NCI-H510A treated with DMSO at 0.1 percent for 48 hours (cell line): ENCODE measurements at regions not wholly inside any gene's neighbourhood (a gene's known extent, or its start where the extent isn't known, plus 50 kb on each side); places are given as distances from the start of the nearest gene placed in this dataset.

Experiments
- DNase-seq: peaks from one replicate; lab custom pipeline; 2025; lab: John Stamatoyannopoulos, UW

- no peak for DNase-seq
These were observed 65.1 kb upstream of the EPHA3 start for GRCh38 chr3:89042236-89042835.

- DNase-seq: no peak
These were observed 64.0 kb upstream of the EPHA3 start for GRCh38 chr3:89043406-89043932.

- no peak for DNase-seq
These were observed 60.8 kb upstream of the EPHA3 start for GRCh38 chr3:89046661-89047060.

- DNase-seq: no peak
These were observed 58.3 kb upstream of the EPHA3 start for GRCh38 chr3:89049119-89049518.

GRCh38 chr3:89052386-89052785, 55.0 kb upstream of the EPHA3 start:
- DNase-seq: no peak

GRCh38 chr3:89057398-89057797, 50.0 kb upstream of the EPHA3 start:
- no peak for DNase-seq
